IPS-20b (cell line): ENCODE measurements at regions not wholly inside any gene's neighbourhood (a gene's known extent, or its start where the extent isn't known, plus 50 kb on each side); places are given as distances from the start of the nearest gene placed in this dataset.
"Not testable (repeated sequence)": the region's sequence is repeated elsewhere in the genome, so short reads cannot be mapped to it uniquely, and the experiment has no call there.

Experiments
- H3K27ac ChIP-seq: one replicate; pipeline ENCODE4 v1.5.1; 2013; ENCODE audit warnings: low read length
- H3K27me3 ChIP-seq: 2 replicates; pipeline ENCODE4 v1.6.1; 2013; ENCODE audit warnings: mild to moderate bottlenecking, low read length, inconsistent platforms; ENCODE audit not compliant: insufficient read depth
- H3K36me3 ChIP-seq: 2 replicates; pipeline ENCODE4 v1.6.1; 2013; ENCODE audit warnings: low read depth, mild to moderate bottlenecking, inconsistent platforms, low read length, moderate library complexity; ENCODE audit not compliant: insufficient read depth
- H3K4me1 ChIP-seq: 2 replicates; pipeline ENCODE4 v1.6.1; 2013; ENCODE audit warnings: mild to moderate bottlenecking, control low read depth, inconsistent platforms, low read length, moderate library complexity; ENCODE audit not compliant: insufficient read depth
- H3K4me3 ChIP-seq: 2 replicates; pipeline ENCODE4 v1.5.1; 2013; ENCODE audit warnings: mild to moderate bottlenecking, low read length, inconsistent platforms
- H3K9ac ChIP-seq: 2 replicates; pipeline ENCODE4 v1.6.1; 2013; ENCODE audit warnings: low read depth, mild to moderate bottlenecking, inconsistent platforms, low read length, moderate library complexity
- H3K9me3 ChIP-seq: 2 replicates; pipeline ENCODE4 v1.6.1; 2013; ENCODE audit warnings: mild to moderate bottlenecking, low read depth, low read length, inconsistent platforms; ENCODE audit not compliant: insufficient read depth

- Histone ChIP-seq H3K4me1 (no peaks in the 10 kb centered on the region), H3K27ac (no peak overlapping the region), H3K9ac (no peak overlapping the region), H3K27me3 (no peaks in the 10 kb centered on the region), H3K9me3 (no peaks in the 10 kb centered on the region), H3K36me3 (no peaks in the 10 kb centered on the region), H3K4me3 (no peak overlapping the region)
These were observed 1057.1 kb downstream of the CDH8 start for GRCh38 chr16:60979119-60979518.

GRCh38 chr16:60949800-60950199, 1086.4 kb downstream of the CDH8 start:
- H3K9me3 ChIP-seq, result no peaks in the 10 kb centered on the region
- no peak overlapping the region for H3K9ac ChIP-seq
- no peak overlapping the region for H3K27ac ChIP-seq
- H3K27me3 ChIP-seq, result no peaks in the 10 kb centered on the region
- no peaks in the 10 kb centered on the region for H3K36me3 ChIP-seq
- H3K4me3 ChIP-seq, result no peak overlapping the region
- no peaks in the 10 kb centered on the region for H3K4me1 ChIP-seq

DNA sequence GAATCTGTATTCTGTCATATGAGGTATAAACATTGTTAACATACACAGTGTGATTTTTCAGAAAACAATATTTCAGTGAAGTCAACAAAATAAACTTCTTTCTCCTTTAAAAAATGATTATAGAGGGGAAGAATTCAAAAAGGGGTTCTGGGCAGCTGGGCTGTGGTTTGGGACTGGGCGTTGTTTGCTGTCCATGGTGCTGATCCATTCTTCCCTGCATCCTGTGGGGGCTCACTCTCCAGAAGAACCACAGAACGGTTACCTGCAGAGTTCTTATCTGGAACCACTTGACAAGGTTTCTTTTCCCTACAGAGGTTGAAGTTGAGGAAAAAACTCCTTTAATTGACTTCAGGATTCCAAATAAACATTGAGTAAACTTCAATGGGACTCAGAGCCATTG, 1091.0 kb downstream of the CDH8 start:
- Histone ChIP-seq H3K4me1 (no peaks in the 10 kb centered on the region), H3K4me3 (no peak overlapping the region), H3K9ac (no peak overlapping the region), H3K9me3 (no peaks in the 10 kb centered on the region), H3K27ac (no peak overlapping the region), H3K36me3 (no peaks in the 10 kb centered on the region), H3K27me3 (no peaks in the 10 kb centered on the region)

GRCh38 chr16:60936189-60936588, 1100.0 kb downstream of the CDH8 start:
- H3K27ac ChIP-seq, H3K27me3 ChIP-seq, H3K36me3 ChIP-seq, H3K4me1 ChIP-seq, H3K9me3 ChIP-seq, H3K4me3 ChIP-seq, H3K9ac ChIP-seq: not testable (repeated sequence)

DNA sequence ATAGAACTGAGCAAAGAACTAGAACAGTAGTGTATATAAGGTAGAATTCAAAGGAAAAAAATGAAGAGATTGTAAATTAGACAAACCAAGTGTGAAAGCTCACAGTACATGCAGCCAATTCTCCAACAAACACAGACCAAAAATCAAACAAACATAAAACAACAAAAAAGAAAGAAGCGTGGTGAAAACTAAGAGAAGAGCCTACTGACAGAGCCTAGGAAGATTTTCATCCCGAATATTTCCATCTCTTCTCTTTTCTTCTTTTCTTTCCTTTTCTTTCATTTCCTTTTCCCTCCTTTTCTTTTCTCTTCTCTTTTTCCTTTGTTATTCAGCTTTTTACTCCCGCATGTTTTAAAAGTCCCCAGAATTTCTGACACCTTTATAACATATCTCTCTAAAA, 1103.6 kb downstream of the CDH8 start:
- no peak overlapping the region for H3K27ac ChIP-seq
- H3K9ac ChIP-seq, result no peak overlapping the region
- H3K9me3 ChIP-seq, result no peaks in the 10 kb centered on the region
- H3K4me3 ChIP-seq, result no peak overlapping the region
- H3K4me1 ChIP-seq, result no peaks in the 10 kb centered on the region
- no peaks in the 10 kb centered on the region for H3K27me3 ChIP-seq
- no peaks in the 10 kb centered on the region for H3K36me3 ChIP-seq

GRCh38 chr16:60930291-60930690, 1105.9 kb downstream of the CDH8 start:
- H3K4me1 ChIP-seq, result no peaks in the 10 kb centered on the region
- no peak overlapping the region for H3K4me3 ChIP-seq
- no peaks in the 10 kb centered on the region for H3K27me3 ChIP-seq
- H3K36me3 ChIP-seq, result no peaks in the 10 kb centered on the region
- no peak overlapping the region for H3K9ac ChIP-seq
- no peaks in the 10 kb centered on the region for H3K9me3 ChIP-seq
- H3K27ac ChIP-seq, result no peak overlapping the region

DNA sequence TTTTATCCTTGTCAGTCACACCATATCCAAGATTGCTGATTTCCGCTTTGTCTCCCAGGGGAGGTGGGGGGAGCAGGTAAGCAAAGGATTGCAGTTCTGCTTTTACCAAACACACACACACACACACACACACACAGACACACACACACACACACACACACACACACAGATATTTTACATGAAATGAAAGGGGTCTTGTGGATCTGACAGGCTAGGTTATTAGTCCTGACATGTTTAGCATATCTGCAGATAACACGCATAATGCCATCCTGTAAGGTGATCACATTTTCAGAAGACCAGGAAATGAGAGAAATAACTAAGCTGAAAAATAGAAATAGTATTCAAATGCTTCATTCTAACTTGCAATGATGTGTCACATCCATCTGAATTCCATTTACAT, 1113.3 kb downstream of the CDH8 start:
- Histone ChIP-seq H3K4me3 (no peak overlapping the region), H3K27me3 (no peaks in the 10 kb centered on the region), H3K27ac (no peak overlapping the region), H3K4me1 (no peaks in the 10 kb centered on the region), H3K9me3 (no peaks in the 10 kb centered on the region), H3K36me3 (no peaks in the 10 kb centered on the region), H3K9ac (no peak overlapping the region)

GRCh38 chr16:60914334-60914733, 1121.9 kb downstream of the CDH8 start:
- H3K4me1 ChIP-seq, result no peaks in the 10 kb centered on the region
- H3K4me3 ChIP-seq, result no peak overlapping the region
- no peak overlapping the region for H3K9ac ChIP-seq
- H3K9me3 ChIP-seq, result no peaks in the 10 kb centered on the region
- H3K27me3 ChIP-seq, result no peaks in the 10 kb centered on the region
- no peak overlapping the region for H3K27ac ChIP-seq
- H3K36me3 ChIP-seq, result no peaks in the 10 kb centered on the region

- Histone ChIP-seq H3K4me3 (no peak overlapping the region), H3K27ac (no peak overlapping the region), H3K4me1 (peaks cover 7% of the 10 kb centered on the region), H3K9ac (no peak overlapping the region), H3K27me3 (no peaks in the 10 kb centered on the region), H3K36me3 (no peaks in the 10 kb centered on the region), H3K9me3 (no peaks in the 10 kb centered on the region)
These were observed 1128.6 kb downstream of the CDH8 start for GRCh38 chr16:60907645-60908044.

- no peaks in the 10 kb centered on the region for H3K9me3 ChIP-seq
These were observed 1130.4 kb downstream of the CDH8 start for GRCh38 chr16:60905811-60906210.

DNA sequence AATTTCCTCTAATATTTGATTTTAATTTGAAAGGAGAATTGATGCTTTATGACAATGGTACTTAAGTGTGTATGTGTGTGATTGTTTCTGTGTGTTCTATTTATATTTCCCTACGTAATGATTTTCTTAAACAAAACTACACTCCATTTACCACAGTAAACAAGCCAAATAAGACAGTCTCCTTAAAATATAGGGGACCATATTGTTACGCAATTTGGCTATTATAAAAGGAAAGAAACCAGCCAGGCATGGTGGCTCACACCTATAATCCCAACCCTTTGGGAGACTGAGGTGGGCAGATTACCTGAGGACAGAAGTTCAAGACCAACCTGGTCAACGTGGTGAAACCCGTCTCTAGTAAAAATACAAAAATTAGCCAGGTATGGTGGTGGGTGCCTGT, 1134.1 kb downstream of the CDH8 start:
- no peak overlapping the region for H3K4me3 ChIP-seq
- H3K36me3 ChIP-seq, result no peaks in the 10 kb centered on the region
- no peaks in the 10 kb centered on the region for H3K9me3 ChIP-seq
- H3K9ac ChIP-seq, result no peak overlapping the region
- H3K27me3 ChIP-seq, result no peaks in the 10 kb centered on the region
- H3K27ac ChIP-seq, result no peak overlapping the region
- peaks cover 7% of the 10 kb centered on the region for H3K4me1 ChIP-seq

More at GRCh38 chr16:60905811-60906210, 1130.4 kb downstream of the CDH8 start:
- no peaks in the 10 kb centered on the region for H3K27me3 ChIP-seq
- H3K4me1 ChIP-seq, result peaks cover 7% of the 10 kb centered on the region
- no peak overlapping the region for H3K27ac ChIP-seq
- H3K4me3 ChIP-seq, result no peak overlapping the region
- H3K9ac ChIP-seq, result no peak overlapping the region
- H3K36me3 ChIP-seq, result no peaks in the 10 kb centered on the region

DNA sequence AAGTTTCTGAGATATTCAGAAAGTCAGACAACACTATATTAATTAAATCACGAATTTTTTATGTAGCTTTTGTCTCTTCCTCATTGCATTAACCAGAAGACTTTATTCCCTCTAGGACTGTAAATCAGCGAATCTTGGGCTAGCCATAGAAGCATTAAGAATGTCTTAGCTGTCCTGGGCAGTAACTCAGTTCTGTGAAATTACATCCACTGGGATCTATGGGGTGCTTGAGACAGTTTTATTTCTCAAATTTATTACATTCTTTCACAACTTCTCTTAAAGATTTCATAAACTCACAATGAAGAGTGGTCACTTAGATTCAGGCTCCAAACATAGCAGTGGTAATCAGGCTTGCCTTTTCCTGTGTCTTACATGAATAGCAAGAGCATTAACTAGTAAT, 1153.4 kb downstream of the CDH8 start:
- no peak overlapping the region for H3K9ac ChIP-seq
- no peaks in the 10 kb centered on the region for H3K36me3 ChIP-seq
- H3K4me1 ChIP-seq, result no peaks in the 10 kb centered on the region
- 0 out of 2 replicates have a peak, but pooled peaks cover 8% of the 10 kb centered on the region for H3K9me3 ChIP-seq
- H3K27ac ChIP-seq, result no peak overlapping the region
- no peaks in the 10 kb centered on the region for H3K27me3 ChIP-seq
- H3K4me3 ChIP-seq, result no peak overlapping the region

GRCh38 chr16:60852635-60853034, 1183.6 kb downstream of the CDH8 start:
- peaks cover 8% of the 10 kb centered on the region; the same call in 1 of the 2 replicates for H3K9me3 ChIP-seq
- H3K9ac ChIP-seq, result no peak overlapping the region
- no peak overlapping the region for H3K4me3 ChIP-seq
- no peaks in the 10 kb centered on the region for H3K36me3 ChIP-seq
- H3K27me3 ChIP-seq, result no peaks in the 10 kb centered on the region
- H3K4me1 ChIP-seq, result no peaks in the 10 kb centered on the region
- no peak overlapping the region for H3K27ac ChIP-seq
